H9 (cell line): ENCODE measurements at regions not wholly inside any gene's neighbourhood (a gene's known extent, or its start where the extent isn't known, plus 50 kb on each side); places are given as distances from the start of the nearest gene placed in this dataset.

ENCODE experiments used
- DNase-seq: peaks from one replicate; pipeline ENCODE4 v3.0.0-alpha.2; 2017
- H2AFZ ChIP-seq: one replicate; pipeline ENCODE4 v1.6.1; 2013; ENCODE audit warnings: mild to moderate bottlenecking, low read length, control low read depth, moderate library complexity
- H2AK5ac ChIP-seq: 2 replicates; pipeline ENCODE4 v1.6.1; 2013; ENCODE audit warnings: low read length, control low read depth, mixed read lengths; ENCODE audit not compliant: insufficient read length
- H2BK120ac ChIP-seq: one replicate; pipeline ENCODE4 v1.6.1; 2013; ENCODE audit warnings: low read depth, mild to moderate bottlenecking, low read length, control low read depth, inconsistent platforms; ENCODE audit not compliant: poor library complexity, severe bottlenecking
- H2BK12ac ChIP-seq: 2 replicates; pipeline ENCODE4 v1.6.1; 2013; ENCODE audit warnings: low read length, control low read depth, mixed read lengths, low read depth; ENCODE audit not compliant: insufficient read length
- H2BK15ac ChIP-seq: 2 replicates; pipeline ENCODE4 v1.6.1; 2013; ENCODE audit warnings: low read depth, low read length, control low read depth
- H2BK20ac ChIP-seq: one replicate; pipeline ENCODE4 v1.6.1; 2013; ENCODE audit warnings: low read depth, mild to moderate bottlenecking, low read length, control low read depth, inconsistent platforms; ENCODE audit not compliant: poor library complexity, severe bottlenecking
- H2BK5ac ChIP-seq: 2 replicates; pipeline ENCODE4 v1.6.1; 2013; ENCODE audit warnings: low read length, control low read depth, mixed read lengths; ENCODE audit not compliant: insufficient read length
- H3K14ac ChIP-seq: 2 replicates; pipeline ENCODE4 v1.6.1; 2013; ENCODE audit warnings: low read length, control low read depth; ENCODE audit not compliant: insufficient read depth
- H3K18ac ChIP-seq: 2 replicates; pipeline ENCODE4 v1.6.1; 2013; ENCODE audit warnings: low read depth, mild to moderate bottlenecking, mixed read lengths, low read length, control low read depth; ENCODE audit not compliant: insufficient read length
- H3K23ac ChIP-seq: 2 replicates; pipeline ENCODE4 v1.6.1; 2013; ENCODE audit warnings: low read length, control low read depth, mixed read lengths, low read depth; ENCODE audit not compliant: insufficient read length
- H3K23me2 ChIP-seq: 2 replicates; pipeline ENCODE4 v1.6.1; 2013; ENCODE audit warnings: low read depth, mild to moderate bottlenecking, mixed read lengths, low read length, control low read depth; ENCODE audit not compliant: insufficient read length, poor library complexity, severe bottlenecking
- H3K27ac ChIP-seq: 2 replicates; pipeline ENCODE4 v1.5.1; 2013; ENCODE audit warnings: low read length, control low read depth, mixed read lengths, low read depth; ENCODE audit not compliant: insufficient read length
- H3K27me3 ChIP-seq: 2 replicates; pipeline ENCODE4 v1.6.1; 2013; ENCODE audit warnings: low read length, control low read depth, inconsistent platforms; ENCODE audit not compliant: insufficient read depth
- H3K4ac ChIP-seq: 2 replicates; pipeline ENCODE4 v1.6.1; 2013; ENCODE audit warnings: low read depth, mild to moderate bottlenecking, control low read depth, inconsistent platforms, low read length, moderate library complexity
- H3K4me1 ChIP-seq: 2 replicates; pipeline ENCODE4 v1.6.1; 2013; ENCODE audit warnings: low read length, control low read depth, inconsistent platforms; ENCODE audit not compliant: insufficient read depth
- H3K4me2 ChIP-seq: 2 replicates; pipeline ENCODE4 v1.6.1; 2013; ENCODE audit warnings: low read length, control low read depth, mixed read lengths; ENCODE audit not compliant: insufficient read length, insufficient read depth
- H3K56ac ChIP-seq: 2 replicates; pipeline ENCODE4 v1.6.1; 2013; ENCODE audit warnings: low read depth, mild to moderate bottlenecking, mixed read lengths, low read length, control low read depth; ENCODE audit not compliant: insufficient read length
- H3K79me1 ChIP-seq: 2 replicates; pipeline ENCODE4 v1.6.1; 2013; ENCODE audit warnings: low read depth, mild to moderate bottlenecking, moderate library complexity, low read length, control low read depth, inconsistent platforms; ENCODE audit not compliant: insufficient read depth, poor library complexity, severe bottlenecking
- H3K79me2 ChIP-seq: 2 replicates; pipeline ENCODE4 v1.6.1; 2013; ENCODE audit warnings: low read length, control low read depth, inconsistent platforms; ENCODE audit not compliant: insufficient read depth
- H3K9ac ChIP-seq: 2 replicates; pipeline ENCODE4 v1.6.1; 2013; ENCODE audit warnings: low read length, control low read depth, mixed read lengths; ENCODE audit not compliant: insufficient read length; ENCODE audit errors: extremely low read depth
- H3K9me3 ChIP-seq: one replicate; pipeline ENCODE4 v1.6.1; 2013; ENCODE audit warnings: low read depth, low read length, inconsistent platforms; ENCODE audit not compliant: control insufficient read depth
- H3T11ph ChIP-seq: one replicate; pipeline ENCODE4 v1.6.1; 2013; ENCODE audit warnings: mild to moderate bottlenecking, low read length, control low read depth, inconsistent platforms
- H4K20me1 ChIP-seq: one replicate; pipeline ENCODE4 v1.6.1; 2013; ENCODE audit not compliant: control insufficient read depth, insufficient read length, insufficient read depth
- H4K5ac ChIP-seq: 2 replicates; pipeline ENCODE4 v1.6.1; 2013; ENCODE audit warnings: low read depth, mild to moderate bottlenecking, mixed read lengths, low read length, control low read depth; ENCODE audit not compliant: insufficient read length
- H4K8ac ChIP-seq: replicated peaks from 2 replicates; pipeline ENCODE4 v1.6.1; 2013; ENCODE audit warnings: low read length, control low read depth, mixed read lengths, low read depth; ENCODE audit not compliant: insufficient read length
- H4K91ac ChIP-seq: 2 replicates; pipeline ENCODE4 v1.6.1; 2013; ENCODE audit warnings: low read depth, mild to moderate bottlenecking, moderate library complexity, mixed read lengths, low read length, control low read depth; ENCODE audit not compliant: insufficient read length
- H3K27ac Mint-ChIP-seq, 3 experiments: 2 replicates in 2 of 3; 3 replicates in 1 of 3; pipeline ENCODE4 v1.8.0; 2020 to 2021; ENCODE audit warnings: mixed read lengths in 3 of 3, mild to moderate bottlenecking in 1 of 3, moderate library complexity in 1 of 3
- H3K27me3 Mint-ChIP-seq: 2 replicates; pipeline ENCODE4 v1.8.0; 2021; ENCODE audit warnings: low read depth, mild to moderate bottlenecking, moderate library complexity, mixed read lengths
- H3K36me3 Mint-ChIP-seq, 3 experiments: 2 replicates in 2 of 3; 3 replicates in 1 of 3; pipeline ENCODE4 v1.8.0; 2020 to 2021; ENCODE audit warnings: low read depth in 3 of 3, mixed read lengths in 3 of 3; ENCODE audit not compliant: insufficient read depth in 1 of 3
- H3K4me1 Mint-ChIP-seq, 2 experiments: 2 replicates each; pipeline ENCODE4 v1.8.0; 2020; ENCODE audit warnings: mixed read lengths in 2 of 2
- H3K4me3 Mint-ChIP-seq, 2 experiments: 2 replicates in 1 of 2; 3 replicates in 1 of 2; pipeline ENCODE4 v1.8.0; 2020 to 2021; ENCODE audit warnings: mild to moderate bottlenecking in 2 of 2, mixed read lengths in 2 of 2, moderate library complexity in 1 of 2
- H3K9me3 Mint-ChIP-seq, 2 experiments: 2 replicates in 1 of 2; 3 replicates in 1 of 2; pipeline ENCODE4 v1.8.0; 2020; ENCODE audit warnings: mild to moderate bottlenecking in 2 of 2, mixed read lengths in 2 of 2, moderate library complexity in 1 of 2
- CTCF ChIP-seq: fragments of 200-600 bp; sonication (generic); conservative IDR thresholded peaks from 3 replicates; pipeline ENCODE4 v1.8.0; 2021; ENCODE audit warnings: antibody characterized with exemption, mild to moderate bottlenecking
- WGBS: extraction: QIAGEN DNeasy Blood & Tissue Kit; methylation state at CpG from one replicate; pipeline ENCODE4 v1.1.7; 2013; ENCODE audit warnings: missing lambda C conversion rate, low lambda C conversion rate, mixed read lengths; ENCODE audit not compliant: insufficient read length; ENCODE audit errors: extremely low coverage; 5-methylcytosine and 5-hydroxymethylcytosine counted together

- WGBS: no CpG with 5 or more reads among the region's 2 CpGs
- no peak overlapping the region for H2BK15ac ChIP-seq
- Mint-ChIP-seq H3K36me3 (no peaks in the 10 kb centered on the region; a peak in 1 of 7 replicates), H3K9me3 (no peaks in the 10 kb centered on the region; a peak in 1 of 5 replicates), H3K4me1 (peaks cover 0 to 6% of the 10 kb centered on the region in 2 experiments; a peak in 1 of 4 replicates), H3K27ac (no peak overlapping the region), H3K4me3 (no peak overlapping the region), H3K27me3 (peaks cover 2% of the 10 kb centered on the region; the same call in 1 of the 2 replicates)
- H3K56ac ChIP-seq: no peak overlapping the region
- no peak overlapping the region for H3K18ac ChIP-seq
- H3K23me2 ChIP-seq: no peaks in the 10 kb centered on the region
- H3T11ph ChIP-seq: no peak overlapping the region
- H3K79me2 ChIP-seq: no peaks in the 10 kb centered on the region
- no peak overlapping the region for H3K4me2 ChIP-seq
- H2BK12ac ChIP-seq: no peak overlapping the region
- no peaks in the 10 kb centered on the region for H3K27me3 ChIP-seq
- H4K20me1 ChIP-seq: no peaks in the 10 kb centered on the region
- no peak overlapping the region for H3K14ac ChIP-seq
- H2AK5ac ChIP-seq: no peak overlapping the region
- no peak overlapping the region for H4K8ac ChIP-seq
- no peak for DNase-seq
- H3K4ac ChIP-seq: no peak overlapping the region
- H3K79me1 ChIP-seq: no peaks in the 10 kb centered on the region
- H2BK120ac ChIP-seq: no peak overlapping the region
- H4K5ac ChIP-seq: no peak overlapping the region
- no peak overlapping the region for H3K27ac ChIP-seq
- H2BK20ac ChIP-seq: no peak overlapping the region
- H2AFZ ChIP-seq: no peak overlapping the region
- no peak overlapping the region for H3K9ac ChIP-seq
- no peak for TF ChIP-seq CTCF
- H2BK5ac ChIP-seq: no peak overlapping the region
- H4K91ac ChIP-seq: no peak overlapping the region
- no peaks in the 10 kb centered on the region for H3K4me1 ChIP-seq
- H3K9me3 ChIP-seq: no peaks in the 10 kb centered on the region
- H3K23ac ChIP-seq: no peak overlapping the region
Observed at GRCh38 chrX:131955099-131955777, 67.9 kb upstream of the STK26 start.
